ENCODE measurements at regions not wholly inside any gene's neighbourhood (a gene's known extent, or its start where the extent isn't known, plus 50 kb on each side); places are given as distances from the start of the nearest gene placed in this dataset.

DNA sequence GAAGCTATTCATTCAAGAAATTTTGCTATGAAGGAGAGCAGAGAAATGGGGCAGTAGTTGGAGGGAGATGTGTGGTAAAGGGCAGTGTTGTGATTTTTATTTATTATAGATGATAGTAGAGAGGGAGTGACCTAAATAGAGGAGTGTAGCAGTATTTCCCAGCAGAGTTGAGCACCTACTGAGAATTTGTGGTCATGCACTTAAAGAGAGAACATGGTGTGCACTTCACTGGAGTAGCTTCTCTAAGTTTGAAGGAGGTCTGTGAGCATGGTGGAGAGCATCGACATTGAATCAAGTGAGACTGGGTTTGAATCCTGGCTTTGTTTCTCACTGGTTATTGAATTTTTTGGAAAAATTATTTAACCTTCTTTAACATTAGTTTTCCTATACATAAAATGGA lies 129.2 kb downstream of the AQP4 start:
- H3K27ac ChIP-seq (ENCODE audit: low read length) = no peak overlapping the region
- no peak overlapping the region for H3K4me2 ChIP-seq (ENCODE audit: low read length)
- peaks cover 4% of the 10 kb centered on the region for H3K9me3 ChIP-seq (ENCODE audit: low read length)
- H3K9me2 ChIP-seq (ENCODE audit: insufficient read depth, low read length) = no peaks in the 10 kb centered on the region
- H3K27me3 ChIP-seq (ENCODE audit: insufficient read depth, low read depth, low read length) = no peaks in the 10 kb centered on the region
- H3K79me2 ChIP-seq (replicated peaks; ENCODE audit: insufficient read depth, low read length) = no peaks in the 10 kb centered on the region
- H3K9ac ChIP-seq (ENCODE audit: low read length) = no peak overlapping the region
- no peak overlapping the region for H3K4me3 ChIP-seq (ENCODE audit: low read length)
- no peaks in the 10 kb centered on the region for H3K36me3 ChIP-seq (ENCODE audit: insufficient read depth, low read length)
- H4K20me1 ChIP-seq (ENCODE audit: insufficient read depth) = no peaks in the 10 kb centered on the region
- H3F3A ChIP-seq (ENCODE audit: insufficient read depth, low read length, poor library complexity, severe bottlenecking) = no peaks in the 10 kb centered on the region
- no peak overlapping the region for H2AFZ ChIP-seq (ENCODE audit: low read depth, low read length)
- no peak for TF ChIP-seq POLR2AphosphoS5 (IDR thresholded peaks at IDR 0.05)
- TF ChIP-seq, protein P1, sequence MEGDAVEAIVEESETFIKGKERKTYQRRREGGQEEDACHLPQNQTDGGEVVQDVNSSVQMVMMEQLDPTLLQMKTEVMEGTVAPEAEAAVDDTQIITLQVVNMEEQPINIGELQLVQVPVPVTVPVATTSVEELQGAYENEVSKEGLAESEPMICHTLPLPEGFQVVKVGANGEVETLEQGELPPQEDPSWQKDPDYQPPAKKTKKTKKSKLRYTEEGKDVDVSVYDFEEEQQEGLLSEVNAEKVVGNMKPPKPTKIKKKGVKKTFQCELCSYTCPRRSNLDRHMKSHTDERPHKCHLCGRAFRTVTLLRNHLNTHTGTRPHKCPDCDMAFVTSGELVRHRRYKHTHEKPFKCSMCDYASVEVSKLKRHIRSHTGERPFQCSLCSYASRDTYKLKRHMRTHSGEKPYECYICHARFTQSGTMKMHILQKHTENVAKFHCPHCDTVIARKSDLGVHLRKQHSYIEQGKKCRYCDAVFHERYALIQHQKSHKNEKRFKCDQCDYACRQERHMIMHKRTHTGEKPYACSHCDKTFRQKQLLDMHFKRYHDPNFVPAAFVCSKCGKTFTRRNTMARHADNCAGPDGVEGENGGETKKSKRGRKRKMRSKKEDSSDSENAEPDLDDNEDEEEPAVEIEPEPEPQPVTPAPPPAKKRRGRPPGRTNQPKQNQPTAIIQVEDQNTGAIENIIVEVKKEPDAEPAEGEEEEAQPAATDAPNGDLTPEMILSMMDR (IDR thresholded peaks at IDR 0.05; ENCODE audit: poor library complexity, severe bottlenecking) = no peak
- TF ChIP-seq SMC3 (conservative IDR thresholded peaks at IDR 0.05; ENCODE audit: poor library complexity) = no peak
- no peak for TF ChIP-seq EZH2 (IDR thresholded peaks at IDR 0.05; ENCODE audit: borderline replicate concordance, insufficient read depth, low read length, poor library complexity, severe bottlenecking)
- no peak for TF ChIP-seq TAF1 (IDR thresholded peaks at IDR 0.05; ENCODE audit: low read depth)
- TF ChIP-seq EP300 (conservative IDR thresholded peaks at IDR 0.05; ENCODE audit: poor library complexity, severe bottlenecking) = no peak
- TF ChIP-seq MXI1 (conservative IDR thresholded peaks at IDR 0.05; ENCODE audit: poor library complexity, severe bottlenecking) = no peak
- TF ChIP-seq, protein P2, sequence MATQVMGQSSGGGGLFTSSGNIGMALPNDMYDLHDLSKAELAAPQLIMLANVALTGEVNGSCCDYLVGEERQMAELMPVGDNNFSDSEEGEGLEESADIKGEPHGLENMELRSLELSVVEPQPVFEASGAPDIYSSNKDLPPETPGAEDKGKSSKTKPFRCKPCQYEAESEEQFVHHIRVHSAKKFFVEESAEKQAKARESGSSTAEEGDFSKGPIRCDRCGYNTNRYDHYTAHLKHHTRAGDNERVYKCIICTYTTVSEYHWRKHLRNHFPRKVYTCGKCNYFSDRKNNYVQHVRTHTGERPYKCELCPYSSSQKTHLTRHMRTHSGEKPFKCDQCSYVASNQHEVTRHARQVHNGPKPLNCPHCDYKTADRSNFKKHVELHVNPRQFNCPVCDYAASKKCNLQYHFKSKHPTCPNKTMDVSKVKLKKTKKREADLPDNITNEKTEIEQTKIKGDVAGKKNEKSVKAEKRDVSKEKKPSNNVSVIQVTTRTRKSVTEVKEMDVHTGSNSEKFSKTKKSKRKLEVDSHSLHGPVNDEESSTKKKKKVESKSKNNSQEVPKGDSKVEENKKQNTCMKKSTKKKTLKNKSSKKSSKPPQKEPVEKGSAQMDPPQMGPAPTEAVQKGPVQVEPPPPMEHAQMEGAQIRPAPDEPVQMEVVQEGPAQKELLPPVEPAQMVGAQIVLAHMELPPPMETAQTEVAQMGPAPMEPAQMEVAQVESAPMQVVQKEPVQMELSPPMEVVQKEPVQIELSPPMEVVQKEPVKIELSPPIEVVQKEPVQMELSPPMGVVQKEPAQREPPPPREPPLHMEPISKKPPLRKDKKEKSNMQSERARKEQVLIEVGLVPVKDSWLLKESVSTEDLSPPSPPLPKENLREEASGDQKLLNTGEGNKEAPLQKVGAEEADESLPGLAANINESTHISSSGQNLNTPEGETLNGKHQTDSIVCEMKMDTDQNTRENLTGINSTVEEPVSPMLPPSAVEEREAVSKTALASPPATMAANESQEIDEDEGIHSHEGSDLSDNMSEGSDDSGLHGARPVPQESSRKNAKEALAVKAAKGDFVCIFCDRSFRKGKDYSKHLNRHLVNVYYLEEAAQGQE (IDR thresholded peaks at IDR 0.05; ENCODE audit: borderline replicate concordance) = no peak
- TF ChIP-seq RAD21 (conservative IDR thresholded peaks at IDR 0.05) = no peak

DNA sequence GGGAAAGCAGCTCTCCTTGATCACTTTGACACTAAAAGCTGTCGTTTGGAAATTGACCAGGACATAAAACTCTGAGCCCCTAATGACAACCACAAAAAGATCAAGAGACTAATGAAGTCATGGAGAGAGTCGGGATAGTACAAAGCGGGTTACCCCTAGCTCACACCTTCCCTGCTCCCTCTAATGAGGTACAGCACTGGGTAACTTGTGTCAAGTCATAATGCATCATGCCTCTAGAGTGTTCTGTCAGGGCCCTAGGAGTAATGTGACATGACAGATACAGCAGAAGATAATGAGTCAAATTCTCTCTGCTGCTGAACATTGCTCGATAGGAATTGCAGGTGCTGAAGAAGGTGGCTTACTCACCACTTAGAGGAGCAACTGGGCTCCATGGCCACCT lies 130.7 kb downstream of the AQP4 start:
- Histone ChIP-seq H3K4me2 (ENCODE audit: low read length) (no peak overlapping the region), H3K79me2 (replicated peaks; ENCODE audit: insufficient read depth, low read length) (no peaks in the 10 kb centered on the region), H3K9me2 (ENCODE audit: insufficient read depth, low read length) (no peaks in the 10 kb centered on the region), H3K27me3 (ENCODE audit: insufficient read depth, low read depth, low read length) (no peaks in the 10 kb centered on the region), H2AFZ (ENCODE audit: low read depth, low read length) (no peak overlapping the region), H3K9me3 (ENCODE audit: low read length) (peaks cover 4% of the 10 kb centered on the region), H3K4me3 (ENCODE audit: low read length) (peak overlapping the region; percentile 21), H3K27ac (ENCODE audit: low read length) (peak overlapping the region; percentile 39), H3K36me3 (ENCODE audit: insufficient read depth, low read length) (no peaks in the 10 kb centered on the region), H3K9ac (ENCODE audit: low read length) (no peak overlapping the region), H4K20me1 (ENCODE audit: insufficient read depth) (no peaks in the 10 kb centered on the region), H3F3A (ENCODE audit: insufficient read depth, low read length, poor library complexity, severe bottlenecking) (no peaks in the 10 kb centered on the region)
- TF ChIP-seq, protein P2 (IDR thresholded peaks at IDR 0.05; ENCODE audit: borderline replicate concordance) = peak; percentile 55
- TF ChIP-seq SMC3 (conservative IDR thresholded peaks at IDR 0.05; ENCODE audit: poor library complexity) (no peak), TAF1 (IDR thresholded peaks at IDR 0.05; ENCODE audit: low read depth) (no peak), EP300 (conservative IDR thresholded peaks at IDR 0.05; ENCODE audit: poor library complexity, severe bottlenecking) (peak; percentile 79), MXI1 (conservative IDR thresholded peaks at IDR 0.05; ENCODE audit: poor library complexity, severe bottlenecking) (no peak), POLR2AphosphoS5 (IDR thresholded peaks at IDR 0.05) (peak; percentile 60)

All from neural cell (in vitro differentiated cells).